OCI-M2 (cell line): ENCODE measurements at regions not wholly inside any gene's neighbourhood (a gene's known extent, or its start where the extent isn't known, plus 50 kb on each side); places are given as distances from the start of the nearest gene placed in this dataset.

ENCODE experiments used
- DNase-seq: peaks from one replicate; lab custom pipeline; 2025; ENCODE audit not compliant: unreplicated experiment; lab: John Stamatoyannopoulos, UW

GRCh38 chr20:10770753-10771152 lies 97.0 kb upstream of the JAG1 start:
- no peak for DNase-seq

- no peak for DNase-seq
Measured at GRCh38 chr20:10771435-10772140, 97.8 kb upstream of the JAG1 start.

- DNase-seq: no peak
Measured at GRCh38 chr20:10774357-10774943, 100.7 kb upstream of the JAG1 start.

- no peak for DNase-seq
Measured at GRCh38 chr20:10777710-10778109, 103.9 kb upstream of the JAG1 start.

- no peak for DNase-seq
Measured at GRCh38 chr20:10779911-10780310, 106.1 kb upstream of the JAG1 start.

GRCh38 chr20:10780901-10781300 lies 107.1 kb upstream of the JAG1 start:
- DNase-seq: no peak

GRCh38 chr20:10781526-10781925 lies 107.7 kb upstream of the JAG1 start:
- no peak for DNase-seq

GRCh38 chr20:10783707-10784553 lies 110.1 kb upstream of the JAG1 start:
- no peak for DNase-seq

- no peak for DNase-seq
Measured at GRCh38 chr20:10784554-10785183, 110.9 kb upstream of the JAG1 start.

- DNase-seq: no peak
Measured at GRCh38 chr20:10786678-10787077, 112.9 kb upstream of the JAG1 start.

GRCh38 chr20:10788055-10788454 lies 114.3 kb upstream of the JAG1 start:
- DNase-seq: no peak

GRCh38 chr20:10788877-10789276 lies 115.1 kb upstream of the JAG1 start:
- DNase-seq: no peak

- no peak for DNase-seq
Measured at GRCh38 chr20:10789386-10789785, 115.6 kb upstream of the JAG1 start.

GRCh38 chr20:10790013-10790412 lies 116.2 kb upstream of the JAG1 start:
- DNase-seq: no peak

GRCh38 chr20:10792291-10792690 lies 118.5 kb upstream of the JAG1 start:
- no peak for DNase-seq

- no peak for DNase-seq
Measured at GRCh38 chr20:10793766-10794165, 120.0 kb upstream of the JAG1 start.

- no peak for DNase-seq
Measured at GRCh38 chr20:10794765-10795164, 121.0 kb upstream of the JAG1 start.

- no peak for DNase-seq
Measured at GRCh38 chr20:10795286-10796026, 121.7 kb upstream of the JAG1 start.

- no peak for DNase-seq
Measured at GRCh38 chr20:10798811-10799210, 125.0 kb upstream of the JAG1 start.

GRCh38 chr20:10799735-10800134 lies 125.9 kb upstream of the JAG1 start:
- DNase-seq: no peak

- no peak for DNase-seq
Measured at GRCh38 chr20:10800288-10800687, 126.5 kb upstream of the JAG1 start.
